Stomach (tissue), 8 donors: ENCODE measurements at regions not wholly inside any gene's neighbourhood (a gene's known extent, or its start where the extent isn't known, plus 50 kb on each side); places are given as distances from the start of the nearest gene placed in this dataset.

Experiments used
- DNase-seq, 2 donors: peaks; one replicate each; pipeline versions ENCODE4 v3.0.0 to v3.0.0-alpha.2; 2013 to 2019
- H3K27ac ChIP-seq, 5 donors: fragments of 200-600 bp in 4 of 5; sonication (generic) in 4 of 5; one replicate each; pipeline ENCODE4 v1.5.1; 2013 to 2019; ENCODE audit warnings: mild to moderate bottlenecking in 1 of 5, moderate library complexity in 1 of 5
- H3K27me3 ChIP-seq, 3 donors: fragments of 200-600 bp; sonication (generic); one replicate each; pipeline ENCODE4 v1.5.1; 2017 to 2019; ENCODE audit warnings: mixed run types in 1 of 3
- H3K36me3 ChIP-seq, 4 donors: fragments of 200-600 bp; sonication (generic); 1 replicate in 3 of 4; 2 replicates in 1 of 4; pipeline ENCODE4 v1.5.1; 2016 to 2019
- H3K4me1 ChIP-seq, 4 donors: fragments of 200-600 bp; sonication (generic); one replicate each; pipeline ENCODE4 v1.5.1; 2016 to 2019
- H3K4me3 ChIP-seq, 4 donors: fragments of 200-600 bp; sonication (generic) in 3 of 4; one replicate each; pipeline ENCODE4 v1.5.1; 2016 to 2019; ENCODE audit warnings: mild to moderate bottlenecking in 1 of 4
- H3K9me3 ChIP-seq, 4 donors: fragments of 200-600 bp; sonication (generic); one replicate each; pipeline ENCODE4 v1.5.1; 2016 to 2019
- CTCF ChIP-seq, 7 experiments: fragments of 450-650 bp in 4 of 7; fragments of 200-600 bp in 3 of 7; sonication (generic) in 3 of 7; IDR thresholded peaks; one replicate each; pipeline ENCODE4 v1.5.1; 2016 to 2019; ENCODE audit warnings: antibody characterized with exemption in 7 of 7, control low read depth in 2 of 7, mild to moderate bottlenecking in 1 of 7
- EP300 ChIP-seq: sonication (generic); formaldehyde crosslinking; IDR thresholded peaks from one replicate; pipeline ENCODE4 v1.6.1; 2017; ENCODE audit warnings: antibody characterized with exemption
- POLR2A ChIP-seq, 4 donors: fragments of 450-650 bp; IDR thresholded peaks; one replicate each; pipeline ENCODE4 v1.6.1; 2016; ENCODE audit warnings: antibody characterized with exemption in 4 of 4, control low read depth in 2 of 4, mild to moderate bottlenecking in 1 of 4, moderate library complexity in 1 of 4
- POLR2AphosphoS5 ChIP-seq, 3 donors: sonication (generic); formaldehyde crosslinking; IDR thresholded peaks; one replicate each; pipeline ENCODE4 v1.6.1; 2016; ENCODE audit warnings: antibody characterized with exemption in 3 of 3
- WGBS, 5 donors: extraction: QIAGEN DNeasy Blood & Tissue Kit in 3 of 5; methylation state at CpG; one replicate each; pipeline versions ENCODE4 v1.1.5 to v1.1.7; 2013 to 2018; 5-methylcytosine and 5-hydroxymethylcytosine counted together
- intact Hi-C: fragments of 100-400 bp; cut with DNase I; formaldehyde crosslinking; loops from one replicate; pipeline ENCODE4 v1.15.1; 2023; ENCODE audit warnings: low total_unique reads
- donor health status: healthy with polysubstance abuse.
- donor health status: Bipolar disorder and iron deficiency.
- donor health status: healthy.

GRCh38 chr16:31697744-31698125 lies 170.0 kb downstream of the AHSP start:
- no peak for DNase-seq
- Histone ChIP-seq H3K9me3 (no peaks in the 10 kb centered on the region), H3K27ac (no peak overlapping the region), H3K27me3 (no peaks in the 10 kb centered on the region), H3K4me1 (peaks cover 7 to 27% (median 16%) of the 10 kb centered on the region in 4 donors), H3K36me3 (peaks cover 0 to 4% (median under 1%) of the 10 kb centered on the region in 4 donors), H3K4me3 (no peak overlapping the region)
- TF ChIP-seq POLR2AphosphoS5 (IDR thresholded peaks at IDR 0.05) (no peak), POLR2A (IDR thresholded peaks at IDR 0.05) (no peak), CTCF (IDR thresholded peaks at IDR 0.05) (no peak)
- intact Hi-C loops, result no loop called here
- WGBS, 5 donors, result 79 to 87% (median 83%) methylated on average over 4 of the region's 4 CpGs

- H3K9me3 ChIP-seq, result no peaks in the 10 kb centered on the region
- peaks cover 7 to 27% (median 16%) of the 10 kb centered on the region in 4 donors for H3K4me1 ChIP-seq
- intact Hi-C loops, result no loop called here
- no peak for DNase-seq
- 64 to 85% (median 72%) methylated on average over 2 of the region's 2 CpGs for WGBS, 5 donors
- H3K27me3 ChIP-seq, result no peaks in the 10 kb centered on the region
- no peak overlapping the region for H3K4me3 ChIP-seq
- H3K36me3 ChIP-seq, result peaks cover 9 to 16% (median 12%) of the 10 kb centered on the region in 4 donors
- H3K27ac ChIP-seq, result no peak overlapping the region
- TF ChIP-seq CTCF (IDR thresholded peaks at IDR 0.05) (no peak), POLR2A (IDR thresholded peaks at IDR 0.05) (no peak), POLR2AphosphoS5 (IDR thresholded peaks at IDR 0.05) (no peak), EP300 (no peak)
Observed at GRCh38 chr16:31698901-31699300, 171.2 kb downstream of the AHSP start.

GRCh38 chr16:31699601-31700000 lies 171.9 kb downstream of the AHSP start:
- Histone ChIP-seq H3K9me3 (no peaks in the 10 kb centered on the region), H3K4me3 (no peak overlapping the region), H3K36me3 (peaks cover 16 to 23% (median 19%) of the 10 kb centered on the region in 4 donors), H3K4me1 (peaks cover 7 to 27% (median 16%) of the 10 kb centered on the region in 4 donors), H3K27me3 (no peaks in the 10 kb centered on the region), H3K27ac (no peak overlapping the region)
- TF ChIP-seq POLR2AphosphoS5 (IDR thresholded peaks at IDR 0.05) (no peak), EP300 (no peak), CTCF (IDR thresholded peaks at IDR 0.05) (no peak), POLR2A (IDR thresholded peaks at IDR 0.05) (no peak)
- 74 to 80% (median 79%) methylated on average over 7 to 8 of the region's 8 CpGs for WGBS, 5 donors
- DNase-seq, result no peak
- intact Hi-C loops, result no loop called here

GRCh38 chr16:31700200-31700529 lies 172.5 kb downstream of the AHSP start:
- Histone ChIP-seq H3K27ac (peak overlapping the region in 4 of 5 donors; percentile 63 to 86 (median 84)), H3K4me3 (peak overlapping the region; percentile 76 to 94 (median 88)), H3K27me3 (no peaks in the 10 kb centered on the region), H3K36me3 (peaks cover 22 to 28% (median 24%) of the 10 kb centered on the region in 4 donors), H3K4me1 (peaks cover 7 to 27% (median 16%) of the 10 kb centered on the region in 4 donors), H3K9me3 (no peaks in the 10 kb centered on the region)
- whole genome bisulfite sequencing, 5 donors, result 10 to 13% (median 12%) methylated on average over 8 of the region's 8 CpGs
- DNase-seq, result no peak
- intact Hi-C loops, result no loop called here
- TF ChIP-seq EP300, result no peak
- TF ChIP-seq CTCF (IDR thresholded peaks at IDR 0.05), result no peak
- no peak for TF ChIP-seq POLR2A (IDR thresholded peaks at IDR 0.05)
- TF ChIP-seq POLR2AphosphoS5 (IDR thresholded peaks at IDR 0.05), result no peak
